ENCODE measurements at regions not wholly inside any gene's neighbourhood (a gene's known extent, or its start where the extent isn't known, plus 50 kb on each side); places are given as distances from the start of the nearest gene placed in this dataset.

GRCh38 chr14:71714225-71714624 lies 218.0 kb upstream of the RGS6 start:
- TF ChIP-seq CTCF (conservative IDR thresholded peaks at IDR 0.05; ENCODE audit: low read depth, low read length), result no peak
- TF ChIP-seq EZH2 (IDR thresholded peaks at IDR 0.05; ENCODE audit: low read length, unreplicated experiment), result no peak
